ENCODE measurements at regions not wholly inside any gene's neighbourhood (a gene's known extent, or its start where the extent isn't known, plus 50 kb on each side); places are given as distances from the start of the nearest gene placed in this dataset.

DNA sequence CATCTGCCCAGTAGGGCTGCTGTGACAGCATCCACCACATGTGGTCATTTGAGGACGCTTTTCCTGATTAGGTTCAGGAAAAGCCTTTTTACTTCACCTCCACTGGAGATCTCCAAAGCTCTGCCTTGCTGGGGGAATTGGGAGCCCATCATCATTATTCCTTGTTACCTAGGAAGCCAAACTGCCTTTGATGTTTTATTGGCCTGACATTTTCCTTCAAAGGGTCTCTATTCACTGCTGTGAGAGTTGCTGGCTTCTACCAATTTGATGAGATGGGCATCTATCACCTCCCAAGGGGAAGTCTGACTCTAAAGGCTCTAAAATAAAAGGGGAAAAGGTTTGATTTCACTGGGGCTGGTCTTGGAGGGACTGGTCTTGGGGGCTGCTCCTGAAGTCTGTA is 678.6 kb downstream of the PTPRU start:
- TF ChIP-seq, protein P1, sequence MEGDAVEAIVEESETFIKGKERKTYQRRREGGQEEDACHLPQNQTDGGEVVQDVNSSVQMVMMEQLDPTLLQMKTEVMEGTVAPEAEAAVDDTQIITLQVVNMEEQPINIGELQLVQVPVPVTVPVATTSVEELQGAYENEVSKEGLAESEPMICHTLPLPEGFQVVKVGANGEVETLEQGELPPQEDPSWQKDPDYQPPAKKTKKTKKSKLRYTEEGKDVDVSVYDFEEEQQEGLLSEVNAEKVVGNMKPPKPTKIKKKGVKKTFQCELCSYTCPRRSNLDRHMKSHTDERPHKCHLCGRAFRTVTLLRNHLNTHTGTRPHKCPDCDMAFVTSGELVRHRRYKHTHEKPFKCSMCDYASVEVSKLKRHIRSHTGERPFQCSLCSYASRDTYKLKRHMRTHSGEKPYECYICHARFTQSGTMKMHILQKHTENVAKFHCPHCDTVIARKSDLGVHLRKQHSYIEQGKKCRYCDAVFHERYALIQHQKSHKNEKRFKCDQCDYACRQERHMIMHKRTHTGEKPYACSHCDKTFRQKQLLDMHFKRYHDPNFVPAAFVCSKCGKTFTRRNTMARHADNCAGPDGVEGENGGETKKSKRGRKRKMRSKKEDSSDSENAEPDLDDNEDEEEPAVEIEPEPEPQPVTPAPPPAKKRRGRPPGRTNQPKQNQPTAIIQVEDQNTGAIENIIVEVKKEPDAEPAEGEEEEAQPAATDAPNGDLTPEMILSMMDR (IDR thresholded peaks at IDR 0.05; ENCODE audit: low read depth, low read length), result no peak
- TF ChIP-seq, protein P2, sequence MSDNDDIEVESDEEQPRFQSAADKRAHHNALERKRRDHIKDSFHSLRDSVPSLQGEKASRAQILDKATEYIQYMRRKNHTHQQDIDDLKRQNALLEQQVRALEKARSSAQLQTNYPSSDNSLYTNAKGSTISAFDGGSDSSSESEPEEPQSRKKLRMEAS (IDR thresholded peaks at IDR 0.05; ENCODE audit: low read depth, low read length), result no peak
- no peak for TF ChIP-seq MYC (IDR thresholded peaks at IDR 0.05; ENCODE audit: low read depth, low read length)

Data from NB4 (cell line).